ENCODE measurements at regions not wholly inside any gene's neighbourhood (a gene's known extent, or its start where the extent isn't known, plus 50 kb on each side); places are given as distances from the start of the nearest gene placed in this dataset.

DNA sequence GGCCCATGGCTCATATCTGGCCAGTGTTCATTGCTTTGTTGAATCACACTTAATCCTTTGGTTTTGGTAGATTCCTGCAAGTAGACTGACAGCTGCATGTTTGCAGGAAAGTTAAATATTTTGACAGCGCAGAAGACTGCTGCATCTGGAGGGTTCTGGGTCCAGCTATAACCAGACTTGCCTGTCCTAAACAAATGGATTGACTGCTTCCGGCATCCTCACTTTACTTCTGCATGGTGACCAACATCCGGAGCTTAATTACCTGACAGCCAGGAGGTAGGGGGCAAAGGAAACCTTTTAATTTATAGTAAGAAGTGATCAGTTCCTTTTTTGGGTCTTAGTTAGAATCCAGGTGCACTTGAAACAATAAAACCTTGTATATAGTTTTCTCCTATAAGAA, 263.3 kb downstream of the SNX10 start:
- H3K4me3 ChIP-seq (ENCODE audit: low read length) = no peak overlapping the region
- TF ChIP-seq ZNF274 (IDR thresholded peaks at IDR 0.05; ENCODE audit: low read depth, low read length) = no peak

GRCh38 chr7:26556061-26556881, 264.6 kb downstream of the SNX10 start:
- no peak overlapping the region for H3K4me3 ChIP-seq (ENCODE audit: low read length)
- TF ChIP-seq ZNF274 (IDR thresholded peaks at IDR 0.05; ENCODE audit: low read depth, low read length) = no peak

- H3K4me3 ChIP-seq (ENCODE audit: low read length) = no peak overlapping the region
- TF ChIP-seq ZNF274 (IDR thresholded peaks at IDR 0.05; ENCODE audit: low read depth, low read length) = no peak
Measured at GRCh38 chr7:26560526-26561256, 269.0 kb downstream of the SNX10 start.

- H3K4me3 ChIP-seq (ENCODE audit: low read length) = no peak overlapping the region
- TF ChIP-seq ZNF274 (IDR thresholded peaks at IDR 0.05; ENCODE audit: low read depth, low read length) = no peak
Measured at GRCh38 chr7:26562841-26563240, 271.2 kb downstream of the SNX10 start.

GRCh38 chr7:26563406-26563805, 271.7 kb downstream of the SNX10 start:
- no peak overlapping the region for H3K4me3 ChIP-seq (ENCODE audit: low read length)
- TF ChIP-seq ZNF274 (IDR thresholded peaks at IDR 0.05; ENCODE audit: low read depth, low read length) = no peak

DNA sequence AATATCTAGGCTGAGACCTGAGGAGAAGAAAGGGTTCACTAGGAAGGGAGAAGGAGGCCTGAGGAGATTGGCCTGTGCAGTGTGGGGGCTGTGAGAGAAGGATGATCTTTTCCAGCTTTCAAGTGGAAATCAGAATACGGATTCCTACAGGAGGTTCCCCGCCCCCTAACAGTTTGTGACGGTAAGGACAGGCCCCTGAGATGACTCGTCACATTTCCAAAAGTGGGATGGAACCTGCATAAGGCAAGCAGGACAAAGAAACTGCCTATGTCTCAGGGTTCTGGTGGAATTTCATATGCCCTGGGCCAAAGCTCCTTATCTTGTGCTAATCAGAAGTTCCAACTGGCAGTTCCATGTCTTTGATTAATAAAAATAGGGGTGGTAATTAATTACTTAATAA, 275.6 kb downstream of the SNX10 start:
- TF ChIP-seq ZNF274 (IDR thresholded peaks at IDR 0.05; ENCODE audit: low read depth, low read length) = no peak
- no peak overlapping the region for H3K4me3 ChIP-seq (ENCODE audit: low read length)

DNA sequence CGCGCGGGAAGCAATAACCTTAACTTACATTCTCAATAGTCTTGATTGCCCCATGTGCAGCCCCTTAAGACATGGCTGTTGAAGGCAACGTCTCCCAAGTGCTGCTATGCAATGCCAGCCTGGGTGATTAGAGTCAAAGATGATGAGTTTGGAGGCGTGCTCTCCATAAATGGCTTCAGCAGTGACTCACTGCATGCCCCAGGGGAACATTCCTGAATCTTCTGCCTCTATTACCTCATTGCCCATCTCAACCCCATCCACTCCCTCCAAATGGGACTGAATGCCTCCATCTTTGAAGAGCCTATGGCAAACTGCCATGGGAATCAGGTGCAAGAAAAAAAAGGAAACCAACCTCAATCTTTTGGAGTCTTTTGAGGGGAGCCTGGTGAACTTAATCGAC, 282.8 kb downstream of the SNX10 start:
- H3K4me3 ChIP-seq (ENCODE audit: low read length) = no peak overlapping the region
- no peak for TF ChIP-seq ZNF274 (IDR thresholded peaks at IDR 0.05; ENCODE audit: low read depth, low read length)

DNA sequence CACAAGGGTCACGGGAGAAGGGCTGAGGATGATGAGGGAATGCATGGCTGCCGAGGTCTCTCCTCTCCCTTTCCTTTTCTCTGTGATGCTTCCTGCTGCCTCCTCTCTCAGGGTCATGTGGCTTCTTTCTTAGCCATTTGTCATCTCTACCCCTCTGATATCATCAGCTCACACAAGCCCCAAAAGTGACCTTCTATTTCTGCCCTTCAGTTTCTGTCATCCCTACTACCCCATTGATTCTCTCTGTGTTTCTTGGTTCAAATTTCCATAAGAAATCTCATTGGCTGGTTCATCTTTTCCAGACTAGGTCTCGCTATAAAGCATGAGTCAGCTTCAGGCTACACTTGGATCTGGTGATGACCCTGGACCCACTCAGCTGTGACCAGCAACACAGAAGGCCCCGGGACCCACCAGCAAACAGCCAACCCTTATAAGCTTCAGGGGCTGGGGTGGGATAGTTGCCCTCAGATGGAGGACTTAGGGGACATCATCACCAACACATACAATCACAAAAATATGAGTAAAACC, 284.3 kb downstream of the SKAP2 start:
- H3K4me3 ChIP-seq (ENCODE audit: low read length) = no peak overlapping the region
- TF ChIP-seq ZNF274 (IDR thresholded peaks at IDR 0.05; ENCODE audit: low read depth, low read length) = no peak

DNA sequence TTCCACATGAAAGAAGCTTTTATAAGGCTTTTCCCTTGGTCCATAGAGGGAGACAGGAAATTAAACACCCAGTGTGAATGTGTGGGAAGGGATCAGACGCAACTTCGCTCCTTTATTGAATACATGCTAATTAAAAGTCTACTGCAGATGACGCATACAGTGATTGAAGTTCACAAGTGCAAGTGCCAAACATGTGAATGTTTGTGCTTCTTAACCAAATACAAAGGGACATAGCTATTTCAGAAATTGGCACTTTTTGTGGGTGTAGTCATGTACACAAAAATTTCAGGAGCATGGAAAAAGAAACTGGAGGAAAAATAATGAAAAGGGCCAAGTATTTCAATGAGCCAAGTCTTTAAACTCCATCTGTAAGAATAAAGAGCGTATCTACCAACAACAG, 283.7 kb downstream of the SKAP2 start:
- no peak for TF ChIP-seq ZNF274 (IDR thresholded peaks at IDR 0.05; ENCODE audit: low read depth, low read length)
- no peak overlapping the region for H3K4me3 ChIP-seq (ENCODE audit: low read length)

GRCh38 chr7:26583094-26583648, 281.2 kb downstream of the SKAP2 start:
- H3K4me3 ChIP-seq (ENCODE audit: low read length) = no peak overlapping the region
- no peak for TF ChIP-seq ZNF274 (IDR thresholded peaks at IDR 0.05; ENCODE audit: low read depth, low read length)

- TF ChIP-seq ZNF274 (IDR thresholded peaks at IDR 0.05; ENCODE audit: low read depth, low read length) = no peak
- no peak overlapping the region for H3K4me3 ChIP-seq (ENCODE audit: low read length)
Measured at GRCh38 chr7:26584326-26584725, 280.1 kb downstream of the SKAP2 start.

GRCh38 chr7:26584987-26585665, 279.3 kb downstream of the SKAP2 start:
- TF ChIP-seq ZNF274 (IDR thresholded peaks at IDR 0.05; ENCODE audit: low read depth, low read length) = no peak
- no peak overlapping the region for H3K4me3 ChIP-seq (ENCODE audit: low read length)

- no peak overlapping the region for H3K4me3 ChIP-seq (ENCODE audit: low read length)
- TF ChIP-seq ZNF274 (IDR thresholded peaks at IDR 0.05; ENCODE audit: low read depth, low read length) = no peak
Measured at GRCh38 chr7:26587536-26587935, 276.9 kb downstream of the SKAP2 start.

DNA sequence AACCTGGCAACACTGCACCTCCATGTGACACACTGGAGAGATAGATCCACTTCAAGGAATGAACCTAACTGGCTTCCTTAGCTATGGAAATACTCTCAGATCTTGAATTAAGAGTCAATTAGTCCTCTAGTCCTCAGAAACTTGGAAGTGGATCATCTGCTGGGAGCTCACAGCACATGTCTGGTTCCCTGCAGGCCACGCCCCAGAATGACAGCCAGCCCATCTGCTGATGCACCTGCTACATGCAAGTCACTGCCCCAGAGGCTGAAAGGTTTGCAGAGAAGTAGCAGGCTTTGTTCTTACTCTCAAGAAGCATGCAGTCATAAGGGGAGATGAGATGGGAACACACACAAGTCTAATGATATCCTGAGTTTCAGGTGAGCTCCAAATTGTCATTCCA, 275.9 kb downstream of the SKAP2 start:
- H3K4me3 ChIP-seq (ENCODE audit: low read length) = no peak overlapping the region
- TF ChIP-seq ZNF274 (IDR thresholded peaks at IDR 0.05; ENCODE audit: low read depth, low read length) = no peak
